Liver (tissue), 8 donors: ENCODE measurements at regions not wholly inside any gene's neighbourhood (a gene's known extent, or its start where the extent isn't known, plus 50 kb on each side); places are given as distances from the start of the nearest gene placed in this dataset.

ENCODE experiments used
- DNase-seq: peaks from one replicate; pipeline ENCODE4 v3.0.0-alpha.2; 2017; ENCODE audit warnings: low spot score
- H3K27ac ChIP-seq, 2 donors: one replicate each; pipeline ENCODE4 v1.7.0; 2013; ENCODE audit warnings: inconsistent platforms in 2 of 2, low read length in 2 of 2, control low read depth in 1 of 2, low read depth in 1 of 2, mild to moderate bottlenecking in 1 of 2
- H3K27me3 ChIP-seq, 4 donors: one replicate each; pipeline versions ENCODE4 v1.6.1 to v1.7.0; 2013; ENCODE audit warnings: low read length in 3 of 4, inconsistent platforms in 1 of 4, mild to moderate bottlenecking in 1 of 4, moderate library complexity in 1 of 4; ENCODE audit not compliant: control insufficient read depth in 4 of 4, insufficient read depth in 4 of 4
- H3K36me3 ChIP-seq, 4 donors: one replicate each; pipeline versions ENCODE4 v1.6.1 to v1.7.0; 2013; ENCODE audit warnings: low read length in 3 of 4, mild to moderate bottlenecking in 3 of 4, low read depth in 1 of 4, moderate library complexity in 1 of 4; ENCODE audit not compliant: control insufficient read depth in 4 of 4, insufficient read depth in 3 of 4
- H3K4me1 ChIP-seq, 4 donors: one replicate each; pipeline versions ENCODE4 v1.6.1 to v1.7.0; 2013; ENCODE audit warnings: low read length in 3 of 4, mild to moderate bottlenecking in 3 of 4, moderate library complexity in 1 of 4; ENCODE audit not compliant: control insufficient read depth in 4 of 4, insufficient read depth in 4 of 4
- H3K4me3 ChIP-seq, 3 donors: one replicate each; pipeline versions ENCODE4 v1.6.1 to v1.7.0; 2013; ENCODE audit warnings: low read length in 3 of 3, control low read depth in 1 of 3, low read depth in 1 of 3, mild to moderate bottlenecking in 1 of 3
- H3K9ac ChIP-seq, 2 donors: one replicate each; pipeline ENCODE4 v1.7.0; 2013; ENCODE audit warnings: low read length in 2 of 2, mild to moderate bottlenecking in 2 of 2, moderate library complexity in 2 of 2, control low read depth in 1 of 2, low read depth in 1 of 2
- H3K9me3 ChIP-seq, 4 donors: one replicate each; pipeline versions ENCODE4 v1.6.1 to v1.7.0; 2013; ENCODE audit warnings: low read length in 3 of 4; ENCODE audit not compliant: control insufficient read depth in 4 of 4
- ATF3 ChIP-seq: IDR thresholded peaks from 2 replicates; pipeline ENCODE4 v1.6.1; 2016; ENCODE audit warnings: antibody characterized with exemption
- EGR1 ChIP-seq, 2 donors: IDR thresholded peaks; 2 replicates each; pipeline ENCODE4 v1.6.1; 2016 to 2018; ENCODE audit warnings: antibody characterized with exemption in 2 of 2, low read depth in 2 of 2
- FOXA1 ChIP-seq: IDR thresholded peaks from 2 replicates; pipeline ENCODE4 v1.6.1; 2016; ENCODE audit warnings: antibody characterized with exemption
- FOXA2 ChIP-seq: IDR thresholded peaks from 2 replicates; pipeline ENCODE4 v1.6.1; 2016; ENCODE audit warnings: antibody characterized with exemption
- GABPA ChIP-seq, 2 donors: IDR thresholded peaks in 1 of 2; conservative IDR thresholded peaks in 1 of 2; 2 replicates each; pipeline ENCODE4 v1.6.1; 2016; ENCODE audit warnings: antibody characterized with exemption in 2 of 2, mild to moderate bottlenecking in 1 of 2, moderate library complexity in 1 of 2
- HNF4A ChIP-seq, 2 donors: conservative IDR thresholded peaks; 2 replicates each; pipeline ENCODE4 v1.6.1; 2016; ENCODE audit warnings: antibody characterized with exemption in 2 of 2, mild to moderate bottlenecking in 2 of 2
- HNF4G ChIP-seq: IDR thresholded peaks from 2 replicates; pipeline ENCODE4 v1.6.1; 2016; ENCODE audit warnings: antibody characterized with exemption
- JUND ChIP-seq, 2 donors: IDR thresholded peaks; 2 replicates each; pipeline ENCODE4 v1.6.1; 2016; ENCODE audit warnings: antibody characterized with exemption in 2 of 2
- NR2F2 ChIP-seq: IDR thresholded peaks from 2 replicates; pipeline ENCODE4 v1.6.1; 2016; ENCODE audit warnings: antibody characterized with exemption
- RAD21 ChIP-seq, 2 donors: IDR thresholded peaks; 2 replicates each; pipeline ENCODE4 v1.6.1; 2016; ENCODE audit warnings: antibody characterized with exemption in 2 of 2, mild to moderate bottlenecking in 2 of 2
- RXRA ChIP-seq, 2 donors: IDR thresholded peaks; 2 replicates each; pipeline ENCODE4 v1.6.1; 2017 to 2018; ENCODE audit warnings: antibody characterized with exemption in 2 of 2, mild to moderate bottlenecking in 1 of 2
- SP1 ChIP-seq: IDR thresholded peaks from 2 replicates; pipeline ENCODE4 v1.6.1; 2018; ENCODE audit warnings: antibody characterized with exemption, mild to moderate bottlenecking
- TAF1 ChIP-seq: conservative IDR thresholded peaks from 2 replicates; pipeline ENCODE4 v1.6.1; 2016; ENCODE audit warnings: antibody characterized with exemption, mild to moderate bottlenecking
- YY1 ChIP-seq: IDR thresholded peaks from 2 replicates; pipeline ENCODE4 v1.6.1; 2016; ENCODE audit warnings: antibody characterized with exemption, mild to moderate bottlenecking
- WGBS: extraction: QIAGEN DNeasy Blood & Tissue Kit; methylation state at CpG from one replicate; pipeline ENCODE4 v1.1.7; 2013; 5-methylcytosine and 5-hydroxymethylcytosine counted together
- TF ChIP-seq, protein P1 (sequence below): IDR thresholded peaks from 2 replicates; pipeline ENCODE4 v1.6.1; 2016; ENCODE audit warnings: antibody characterized with exemption
- TF ChIP-seq, protein P2 (sequence below): fragments of 150-350 bp; IDR thresholded peaks from 2 replicates; pipeline ENCODE4 v1.5.1; 2017; ENCODE audit warnings: improper control_type of control experiment, low read depth, low read length; ENCODE audit not compliant: missing input control
- TF ChIP-seq, protein P3 (sequence below): IDR thresholded peaks from 2 replicates; pipeline ENCODE4 v1.6.1; 2016; ENCODE audit warnings: antibody characterized with exemption
- TF ChIP-seq, protein P4 (sequence below): IDR thresholded peaks from 2 replicates; pipeline ENCODE4 v1.6.1; 2016; ENCODE audit warnings: antibody characterized with exemption, mild to moderate bottlenecking
- donor health status: healthy.
- donor health status: healthy.
- donor health status: healthy.
- donor health status: healthy.
- donor health status: healthy.

DNA sequence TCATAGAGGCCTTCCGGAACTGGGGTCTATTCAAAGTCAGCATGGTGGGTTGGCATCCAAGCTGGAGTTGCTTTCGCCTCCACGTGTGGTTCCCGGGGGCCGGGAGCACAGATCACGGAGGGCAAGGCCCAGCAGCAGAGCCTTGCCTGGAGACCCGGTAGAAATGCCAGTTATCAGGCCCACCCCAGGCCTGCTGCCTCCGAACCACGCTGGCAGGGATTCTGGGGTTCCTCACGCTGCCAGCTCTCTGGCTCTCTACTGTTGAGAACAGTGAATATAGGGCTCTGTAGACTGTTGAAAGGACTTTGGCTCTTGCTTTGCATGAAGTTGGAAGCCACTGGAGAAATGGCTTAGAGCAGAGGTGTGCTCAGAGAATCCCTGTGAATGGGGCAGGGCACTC lies 127.5 kb downstream of the RIPK4 start:
- Histone ChIP-seq H3K9ac (no peak overlapping the region), H3K27ac (no peak overlapping the region), H3K36me3 (no peaks in the 10 kb centered on the region), H3K27me3 (peaks cover 0 to 5% (median 0%) of the 10 kb centered on the region in 4 donors), H3K4me3 (no peak overlapping the region), H3K4me1 (no peaks in the 10 kb centered on the region), H3K9me3 (no peaks in the 10 kb centered on the region)
- DNase-seq = no peak
- WGBS = 96% methylated on average over 10 of the region's 10 CpGs
- TF ChIP-seq, protein P1, sequence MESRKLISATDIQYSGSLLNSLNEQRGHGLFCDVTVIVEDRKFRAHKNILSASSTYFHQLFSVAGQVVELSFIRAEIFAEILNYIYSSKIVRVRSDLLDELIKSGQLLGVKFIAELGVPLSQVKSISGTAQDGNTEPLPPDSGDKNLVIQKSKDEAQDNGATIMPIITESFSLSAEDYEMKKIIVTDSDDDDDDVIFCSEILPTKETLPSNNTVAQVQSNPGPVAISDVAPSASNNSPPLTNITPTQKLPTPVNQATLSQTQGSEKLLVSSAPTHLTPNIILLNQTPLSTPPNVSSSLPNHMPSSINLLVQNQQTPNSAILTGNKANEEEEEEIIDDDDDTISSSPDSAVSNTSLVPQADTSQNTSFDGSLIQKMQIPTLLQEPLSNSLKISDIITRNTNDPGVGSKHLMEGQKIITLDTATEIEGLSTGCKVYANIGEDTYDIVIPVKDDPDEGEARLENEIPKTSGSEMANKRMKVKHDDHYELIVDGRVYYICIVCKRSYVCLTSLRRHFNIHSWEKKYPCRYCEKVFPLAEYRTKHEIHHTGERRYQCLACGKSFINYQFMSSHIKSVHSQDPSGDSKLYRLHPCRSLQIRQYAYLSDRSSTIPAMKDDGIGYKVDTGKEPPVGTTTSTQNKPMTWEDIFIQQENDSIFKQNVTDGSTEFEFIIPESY = no peak
- TF ChIP-seq, protein P2, sequence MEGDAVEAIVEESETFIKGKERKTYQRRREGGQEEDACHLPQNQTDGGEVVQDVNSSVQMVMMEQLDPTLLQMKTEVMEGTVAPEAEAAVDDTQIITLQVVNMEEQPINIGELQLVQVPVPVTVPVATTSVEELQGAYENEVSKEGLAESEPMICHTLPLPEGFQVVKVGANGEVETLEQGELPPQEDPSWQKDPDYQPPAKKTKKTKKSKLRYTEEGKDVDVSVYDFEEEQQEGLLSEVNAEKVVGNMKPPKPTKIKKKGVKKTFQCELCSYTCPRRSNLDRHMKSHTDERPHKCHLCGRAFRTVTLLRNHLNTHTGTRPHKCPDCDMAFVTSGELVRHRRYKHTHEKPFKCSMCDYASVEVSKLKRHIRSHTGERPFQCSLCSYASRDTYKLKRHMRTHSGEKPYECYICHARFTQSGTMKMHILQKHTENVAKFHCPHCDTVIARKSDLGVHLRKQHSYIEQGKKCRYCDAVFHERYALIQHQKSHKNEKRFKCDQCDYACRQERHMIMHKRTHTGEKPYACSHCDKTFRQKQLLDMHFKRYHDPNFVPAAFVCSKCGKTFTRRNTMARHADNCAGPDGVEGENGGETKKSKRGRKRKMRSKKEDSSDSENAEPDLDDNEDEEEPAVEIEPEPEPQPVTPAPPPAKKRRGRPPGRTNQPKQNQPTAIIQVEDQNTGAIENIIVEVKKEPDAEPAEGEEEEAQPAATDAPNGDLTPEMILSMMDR = no peak
- TF ChIP-seq SP1 (no peak), YY1 (no peak), NR2F2 (no peak), ATF3 (no peak), FOXA2 (no peak), RAD21 (IDR thresholded peaks at IDR 0.05) (no peak), TAF1 (no peak), EGR1 (IDR thresholded peaks at IDR 0.05; ENCODE audit: low read depth in 2 of 2) (no peak), RXRA (IDR thresholded peaks at IDR 0.05) (no peak), HNF4G (no peak), FOXA1 (no peak), JUND (IDR thresholded peaks at IDR 0.05) (no peak), HNF4A (conservative IDR thresholded peaks at IDR 0.05) (no peak), GABPA (IDR thresholded peaks at IDR 0.05 in 1 of 2, conservative IDR thresholded peaks at IDR 0.05 in 1 of 2) (no peak)
- TF ChIP-seq, protein P3, sequence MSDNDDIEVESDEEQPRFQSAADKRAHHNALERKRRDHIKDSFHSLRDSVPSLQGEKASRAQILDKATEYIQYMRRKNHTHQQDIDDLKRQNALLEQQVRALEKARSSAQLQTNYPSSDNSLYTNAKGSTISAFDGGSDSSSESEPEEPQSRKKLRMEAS = no peak
- TF ChIP-seq, protein P4, sequence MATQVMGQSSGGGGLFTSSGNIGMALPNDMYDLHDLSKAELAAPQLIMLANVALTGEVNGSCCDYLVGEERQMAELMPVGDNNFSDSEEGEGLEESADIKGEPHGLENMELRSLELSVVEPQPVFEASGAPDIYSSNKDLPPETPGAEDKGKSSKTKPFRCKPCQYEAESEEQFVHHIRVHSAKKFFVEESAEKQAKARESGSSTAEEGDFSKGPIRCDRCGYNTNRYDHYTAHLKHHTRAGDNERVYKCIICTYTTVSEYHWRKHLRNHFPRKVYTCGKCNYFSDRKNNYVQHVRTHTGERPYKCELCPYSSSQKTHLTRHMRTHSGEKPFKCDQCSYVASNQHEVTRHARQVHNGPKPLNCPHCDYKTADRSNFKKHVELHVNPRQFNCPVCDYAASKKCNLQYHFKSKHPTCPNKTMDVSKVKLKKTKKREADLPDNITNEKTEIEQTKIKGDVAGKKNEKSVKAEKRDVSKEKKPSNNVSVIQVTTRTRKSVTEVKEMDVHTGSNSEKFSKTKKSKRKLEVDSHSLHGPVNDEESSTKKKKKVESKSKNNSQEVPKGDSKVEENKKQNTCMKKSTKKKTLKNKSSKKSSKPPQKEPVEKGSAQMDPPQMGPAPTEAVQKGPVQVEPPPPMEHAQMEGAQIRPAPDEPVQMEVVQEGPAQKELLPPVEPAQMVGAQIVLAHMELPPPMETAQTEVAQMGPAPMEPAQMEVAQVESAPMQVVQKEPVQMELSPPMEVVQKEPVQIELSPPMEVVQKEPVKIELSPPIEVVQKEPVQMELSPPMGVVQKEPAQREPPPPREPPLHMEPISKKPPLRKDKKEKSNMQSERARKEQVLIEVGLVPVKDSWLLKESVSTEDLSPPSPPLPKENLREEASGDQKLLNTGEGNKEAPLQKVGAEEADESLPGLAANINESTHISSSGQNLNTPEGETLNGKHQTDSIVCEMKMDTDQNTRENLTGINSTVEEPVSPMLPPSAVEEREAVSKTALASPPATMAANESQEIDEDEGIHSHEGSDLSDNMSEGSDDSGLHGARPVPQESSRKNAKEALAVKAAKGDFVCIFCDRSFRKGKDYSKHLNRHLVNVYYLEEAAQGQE = no peak
